Left lung (tissue), 4 donors: ENCODE measurements at regions not wholly inside any gene's neighbourhood (a gene's known extent, or its start where the extent isn't known, plus 50 kb on each side); places are given as distances from the start of the nearest gene placed in this dataset.

ENCODE experiments used
- ATAC-seq: fragments of 200-7000 bp; cut with Tn5 transposase; one replicate; pipeline ENCODE4 v1.9.1; 2020; ENCODE audit warnings: moderate library complexity
- DNase-seq, 4 donors: peaks; one replicate each; pipeline ENCODE4 v3.0.0-alpha.2; 2013 to 2020
- H3K27ac ChIP-seq, 2 donors: fragments of 200-600 bp; sonication (generic) in 1 of 2; one replicate each; pipeline versions ENCODE4 v1.5.0 to v1.8.0; 2020 to 2021
- H3K27me3 ChIP-seq, 2 donors: fragments of 200-600 bp; sonication (generic) in 1 of 2; one replicate each; pipeline versions ENCODE4 v1.5.0 to v1.8.0; 2020 to 2021
- H3K36me3 ChIP-seq, 2 donors: fragments of 200-600 bp; sonication (generic) in 1 of 2; one replicate each; pipeline versions ENCODE4 v1.5.0 to v1.8.0; 2020 to 2021
- H3K4me1 ChIP-seq, 2 donors: fragments of 200-600 bp; one replicate each; pipeline ENCODE4 v1.8.0; 2021
- H3K4me3 ChIP-seq, 2 donors: fragments of 200-600 bp; sonication (generic) in 1 of 2; one replicate each; pipeline versions ENCODE4 v1.5.0 to v1.8.0; 2020 to 2021; ENCODE audit warnings: mild to moderate bottlenecking in 1 of 2
- H3K9me3 ChIP-seq, 2 donors: fragments of 200-600 bp; sonication (generic) in 1 of 2; one replicate each; pipeline versions ENCODE4 v1.5.0 to v1.8.0; 2020 to 2021
- intact Hi-C, 2 donors: fragments of 100-400 bp; cut with DNase I; formaldehyde crosslinking; loops; one replicate each; pipeline versions ENCODE4 v1.11.2 to v1.14.2; 2022
- TF ChIP-seq, protein P1 (sequence below), 2 donors: fragments of 200-600 bp; sonication (generic) in 1 of 2; IDR thresholded peaks; one replicate each; pipeline versions ENCODE4 v1.5.0 to v1.8.0; 2021; ENCODE audit warnings: antibody characterized with exemption in 2 of 2
- donor health status: DM: no; HTN: yes; CAD: no.
- donor health status: DM: no; HTN: no; CAD: no.

DNA sequence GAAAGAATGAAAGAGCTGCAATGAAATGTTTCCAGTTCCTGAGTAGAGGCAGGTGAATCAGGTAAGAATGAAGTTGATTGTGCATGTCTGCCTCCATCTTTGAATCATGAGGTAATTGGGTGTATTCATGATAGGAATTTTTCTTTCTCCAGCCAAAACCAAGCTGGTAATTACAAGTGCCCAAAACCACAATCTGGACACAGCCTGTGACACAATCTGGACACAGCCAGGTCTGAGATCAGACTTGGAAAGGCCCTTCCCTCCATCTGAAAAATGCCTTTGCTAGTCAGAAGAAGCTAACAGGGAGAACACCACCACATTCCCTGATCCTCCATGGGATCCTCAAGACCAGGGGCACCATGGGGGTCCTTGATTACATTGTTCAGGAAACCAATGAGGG lies 338.5 kb upstream of the THBS1 start:
- ATAC-seq, result peak; percentile 65
- H3K4me3 ChIP-seq, result no peak overlapping the region
- H3K27ac ChIP-seq, result no peak overlapping the region
- intact Hi-C loops, result no loop called here
- H3K27me3 ChIP-seq, result no peaks in the 10 kb centered on the region
- H3K4me1 ChIP-seq, result no peaks in the 10 kb centered on the region
- no peak for DNase-seq
- no peaks in the 10 kb centered on the region for H3K9me3 ChIP-seq
- TF ChIP-seq, protein P1, sequence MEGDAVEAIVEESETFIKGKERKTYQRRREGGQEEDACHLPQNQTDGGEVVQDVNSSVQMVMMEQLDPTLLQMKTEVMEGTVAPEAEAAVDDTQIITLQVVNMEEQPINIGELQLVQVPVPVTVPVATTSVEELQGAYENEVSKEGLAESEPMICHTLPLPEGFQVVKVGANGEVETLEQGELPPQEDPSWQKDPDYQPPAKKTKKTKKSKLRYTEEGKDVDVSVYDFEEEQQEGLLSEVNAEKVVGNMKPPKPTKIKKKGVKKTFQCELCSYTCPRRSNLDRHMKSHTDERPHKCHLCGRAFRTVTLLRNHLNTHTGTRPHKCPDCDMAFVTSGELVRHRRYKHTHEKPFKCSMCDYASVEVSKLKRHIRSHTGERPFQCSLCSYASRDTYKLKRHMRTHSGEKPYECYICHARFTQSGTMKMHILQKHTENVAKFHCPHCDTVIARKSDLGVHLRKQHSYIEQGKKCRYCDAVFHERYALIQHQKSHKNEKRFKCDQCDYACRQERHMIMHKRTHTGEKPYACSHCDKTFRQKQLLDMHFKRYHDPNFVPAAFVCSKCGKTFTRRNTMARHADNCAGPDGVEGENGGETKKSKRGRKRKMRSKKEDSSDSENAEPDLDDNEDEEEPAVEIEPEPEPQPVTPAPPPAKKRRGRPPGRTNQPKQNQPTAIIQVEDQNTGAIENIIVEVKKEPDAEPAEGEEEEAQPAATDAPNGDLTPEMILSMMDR (IDR thresholded peaks at IDR 0.05), result no peak
- no peaks in the 10 kb centered on the region for H3K36me3 ChIP-seq

DNA sequence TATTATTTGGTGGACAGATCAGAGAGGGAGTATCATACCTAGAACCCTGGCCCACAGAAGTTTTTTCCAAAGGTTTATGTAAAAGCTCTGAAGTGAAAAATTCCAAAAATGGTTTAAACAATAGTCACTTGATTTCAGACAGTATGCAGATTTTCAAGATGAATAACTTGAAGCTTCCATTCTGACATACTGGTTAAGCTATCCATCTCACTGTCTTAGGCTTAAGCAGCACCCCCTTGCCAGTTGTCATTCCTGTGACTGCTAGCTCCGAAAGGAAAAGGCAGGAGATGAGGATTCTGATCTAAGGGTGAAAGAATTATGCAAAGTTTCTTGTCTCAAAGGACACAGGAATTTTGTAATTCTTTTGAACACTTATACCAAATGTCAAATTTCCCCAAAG lies 337.5 kb upstream of the THBS1 start:
- Histone ChIP-seq H3K9me3 (no peaks in the 10 kb centered on the region), H3K27ac (no peak overlapping the region), H3K27me3 (no peaks in the 10 kb centered on the region), H3K4me3 (no peak overlapping the region), H3K4me1 (no peaks in the 10 kb centered on the region), H3K36me3 (no peaks in the 10 kb centered on the region)
- ATAC-seq, result no peak
- intact Hi-C loops, result no loop called here
- TF ChIP-seq, protein P1 (IDR thresholded peaks at IDR 0.05), result no peak
- DNase-seq, result no peak

DNA sequence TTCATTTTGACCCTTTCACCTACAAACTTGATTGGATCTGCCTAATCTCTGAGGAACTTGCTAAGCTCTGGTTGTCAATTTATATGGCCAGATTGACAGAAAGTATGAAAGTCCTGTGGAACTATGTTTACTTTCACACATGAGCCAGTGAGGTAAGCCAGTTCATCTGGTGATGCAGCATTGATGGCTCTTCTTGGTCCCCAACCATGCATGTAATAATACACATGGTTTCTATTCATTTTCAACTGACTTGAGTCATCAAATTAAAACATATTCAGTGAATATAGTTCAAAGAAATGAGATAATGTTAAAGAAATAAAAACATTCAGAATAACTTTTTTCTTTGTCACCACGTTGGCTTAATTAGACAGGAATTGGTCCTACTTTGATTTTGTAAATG lies 336.1 kb upstream of the THBS1 start:
- H3K27ac ChIP-seq, result no peak overlapping the region
- ATAC-seq, result no peak
- no peak overlapping the region for H3K4me3 ChIP-seq
- no peaks in the 10 kb centered on the region for H3K27me3 ChIP-seq
- TF ChIP-seq, protein P1 (IDR thresholded peaks at IDR 0.05), result no peak
- no peaks in the 10 kb centered on the region for H3K4me1 ChIP-seq
- no peaks in the 10 kb centered on the region for H3K9me3 ChIP-seq
- H3K36me3 ChIP-seq, result no peaks in the 10 kb centered on the region
- DNase-seq, result no peak
- intact Hi-C loops, result no loop called here

DNA sequence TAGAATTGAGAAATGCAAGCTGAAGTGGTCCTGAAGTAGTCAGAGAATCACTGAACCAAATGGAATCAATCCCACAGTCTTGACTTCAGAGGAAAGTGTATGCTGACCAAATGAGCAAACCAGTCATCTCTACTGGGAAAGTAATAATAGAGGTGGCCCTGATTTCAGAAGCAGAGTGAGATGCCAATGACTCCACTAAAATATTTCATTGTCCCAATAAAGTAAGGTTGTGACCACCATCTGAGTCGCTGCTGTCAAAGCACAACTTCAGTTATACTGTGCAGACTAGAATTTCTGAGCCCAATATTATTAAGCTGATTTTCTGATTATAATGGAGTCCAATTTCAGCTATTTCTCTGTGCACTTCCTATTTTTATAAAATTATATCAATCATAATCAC lies 334.4 kb upstream of the THBS1 start:
- intact Hi-C loops, result no loop called here
- H3K4me3 ChIP-seq, result no peak overlapping the region
- H3K36me3 ChIP-seq, result no peaks in the 10 kb centered on the region
- DNase-seq (no peak), ATAC-seq (no peak)
- no peak overlapping the region for H3K27ac ChIP-seq
- TF ChIP-seq, protein P1 (IDR thresholded peaks at IDR 0.05), result no peak
- no peaks in the 10 kb centered on the region for H3K9me3 ChIP-seq
- H3K27me3 ChIP-seq, result no peaks in the 10 kb centered on the region
- peaks cover 0 to 9% of the 10 kb centered on the region in 2 donors for H3K4me1 ChIP-seq

DNA sequence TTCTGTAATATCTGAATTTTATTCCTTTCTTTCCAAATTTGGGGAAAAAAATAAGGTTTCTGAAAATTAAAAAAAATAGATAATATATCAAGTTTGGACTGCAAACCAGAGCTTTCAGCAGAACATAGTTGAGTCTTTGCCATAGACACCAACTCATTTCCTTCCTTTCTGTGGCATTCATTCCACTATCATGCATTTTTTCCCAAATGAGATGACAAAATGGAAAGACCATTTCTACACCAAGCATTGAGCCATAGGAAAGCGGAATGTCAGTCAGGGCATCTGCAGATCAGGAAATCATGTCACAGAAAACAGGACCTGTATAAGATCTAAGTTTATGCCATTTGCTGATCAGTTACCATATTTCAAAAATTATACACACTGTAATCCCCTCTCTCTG lies 333.3 kb upstream of the THBS1 start:
- intact Hi-C loops, result no loop called here
- DNase-seq, result no peak
- Histone ChIP-seq H3K27me3 (no peaks in the 10 kb centered on the region), H3K9me3 (no peaks in the 10 kb centered on the region), H3K36me3 (no peaks in the 10 kb centered on the region), H3K27ac (no peak overlapping the region), H3K4me1 (peaks cover 0 to 9% of the 10 kb centered on the region in 2 donors), H3K4me3 (no peak overlapping the region)
- TF ChIP-seq, protein P1 (IDR thresholded peaks at IDR 0.05), result no peak
- ATAC-seq, result no peak
